GM23338 (cell line): ENCODE measurements at regions not wholly inside any gene's neighbourhood (a gene's known extent, or its start where the extent isn't known, plus 50 kb on each side); places are given as distances from the start of the nearest gene placed in this dataset.

Source experiments
- CREB1 ChIP-seq: fragments of 250-450 bp; sonication (Bioruptor Pico); IDR thresholded peaks from 2 replicates; pipeline ENCODE4 v1.5.0; 2020; ENCODE audit warnings: low read depth, mild to moderate bottlenecking, moderate library complexity
- CTCF ChIP-seq, 2 experiments: fragments of 200-600 bp in 1 of 2; sonication (generic) in 1 of 2; conservative IDR thresholded peaks; 2 replicates each; pipeline versions ENCODE4 v1.5.1 to v1.6.1; 2016 to 2017; ENCODE audit warnings: antibody characterized with exemption in 2 of 2, low read depth in 2 of 2, mild to moderate bottlenecking in 2 of 2, moderate library complexity in 1 of 2
- EZH2 ChIP-seq: fragments of 200-600 bp; sonication (generic); IDR thresholded peaks from one replicate; pipeline ENCODE4 v1.8.0; 2017; ENCODE audit warnings: antibody characterized with exemption, mild to moderate bottlenecking, low read depth; ENCODE audit not compliant: unreplicated experiment
- EZH2phosphoT487 ChIP-seq: fragments of 200-600 bp; sonication (generic); IDR thresholded peaks from one replicate; pipeline ENCODE4 v1.8.1; 2018; ENCODE audit warnings: antibody characterized with exemption; ENCODE audit not compliant: unreplicated experiment
- JUNB ChIP-seq: IDR thresholded peaks from one replicate; pipeline ENCODE4 v1.6.1; 2016; ENCODE audit warnings: antibody characterized with exemption; ENCODE audit not compliant: unreplicated experiment
- NANOG ChIP-seq: IDR thresholded peaks from 2 replicates; pipeline ENCODE4 v1.6.1; 2016; ENCODE audit warnings: antibody characterized with exemption, borderline replicate concordance
- POLR2AphosphoS5 ChIP-seq: IDR thresholded peaks from 2 replicates; pipeline ENCODE4 v1.6.1; 2016; ENCODE audit warnings: antibody characterized with exemption, low read depth
- REST ChIP-seq: IDR thresholded peaks from one replicate; pipeline ENCODE4 v1.6.1; 2018; ENCODE audit warnings: antibody characterized with exemption; ENCODE audit not compliant: unreplicated experiment
- STAT1 ChIP-seq: IDR thresholded peaks from one replicate; pipeline ENCODE4 v1.6.1; 2016; ENCODE audit warnings: antibody characterized with exemption; ENCODE audit not compliant: unreplicated experiment
- ZNF114 ChIP-seq: fragments of 250-450 bp; sonication (Bioruptor Pico); IDR thresholded peaks from 2 replicates; pipeline ENCODE4 v1.5.0; 2020; ENCODE audit warnings: mild to moderate bottlenecking, moderate library complexity
- ZNF331 ChIP-seq: fragments of 250-450 bp; sonication (Bioruptor Pico); IDR thresholded peaks from 2 replicates; pipeline ENCODE4 v1.5.0; 2020; ENCODE audit warnings: low read depth, mild to moderate bottlenecking, moderate library complexity

- TF ChIP-seq JUNB (no peak), POLR2AphosphoS5 (no peak), CTCF (conservative IDR thresholded peaks at IDR 0.05; ENCODE audit: low read depth in 2 of 2) (no peak), REST (no peak), EZH2phosphoT487 (no peak), CREB1 (CRISPR knock-in tag) (no peak), EZH2 (no peak), ZNF331 (CRISPR knock-in tag) (no peak), ZNF114 (CRISPR knock-in tag) (no peak), STAT1 (no peak), NANOG (no peak)
These were observed 1085.3 kb upstream of the PCDH10 start for GRCh38 chr4:132063829-132064228.
